ENCODE measurements at regions not wholly inside any gene's neighbourhood (a gene's known extent, or its start where the extent isn't known, plus 50 kb on each side); places are given as distances from the start of the nearest gene placed in this dataset.

DNA sequence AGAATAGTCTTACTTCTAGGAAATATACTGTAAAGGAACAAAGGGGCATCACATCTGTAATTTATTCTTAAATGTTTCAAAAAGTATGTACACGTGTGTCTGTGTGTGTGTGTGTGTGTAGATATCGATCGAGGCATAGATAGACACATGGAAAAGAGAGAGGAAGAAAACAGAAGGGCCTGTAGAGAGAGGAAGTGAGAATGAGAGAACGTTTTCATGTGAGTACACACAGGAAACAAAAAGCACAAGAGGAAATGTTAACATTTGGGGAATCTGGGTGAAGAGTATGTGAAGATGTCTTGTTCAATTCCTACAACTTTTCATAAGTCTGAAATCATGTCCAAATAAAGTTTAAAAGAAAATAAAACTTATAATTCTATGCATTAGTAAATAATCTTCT is 286.5 kb upstream of the SORCS1 start:
- Histone ChIP-seq H3K4me2 (ENCODE audit: low read length) (no peak overlapping the region), H3K4me3 (replicated peaks in 1 of 2; ENCODE audit: low read depth in 1 of 2, low read length in 2 of 2) (no peak overlapping the region), H3K79me2 (ENCODE audit: insufficient read depth, low read length) (no peaks in the 10 kb centered on the region), H2AFZ (ENCODE audit: low read depth, low read length, poor library complexity, severe bottlenecking) (no peak overlapping the region), H4K20me1 (ENCODE audit: insufficient read depth) (no peaks in the 10 kb centered on the region), H3K9ac (ENCODE audit: low read length) (no peak overlapping the region), H3K9me2 (ENCODE audit: insufficient read depth) (no peaks in the 10 kb centered on the region), H3K4me1 (ENCODE audit: control insufficient read depth in 1 of 2, insufficient read depth in 2 of 2, low read length in 2 of 2) (no peaks in the 10 kb centered on the region), H3K27ac (ENCODE audit: low read depth, low read length) (no peak overlapping the region), H3K9me3 (ENCODE audit: control insufficient read depth in 1 of 2, insufficient read depth in 1 of 2, low read depth in 1 of 2, low read length in 2 of 2) (peaks cover 44 to 57% of the 10 kb centered on the region in 2 experiments), H3K27me3 (ENCODE audit: insufficient read depth, low read length) (no peaks in the 10 kb centered on the region), H3K36me3 (ENCODE audit: control insufficient read depth in 1 of 2, insufficient read depth in 2 of 2, low read length in 2 of 2) (no peaks in the 10 kb centered on the region)
- no peak for TF ChIP-seq EZH2phosphoT487 (IDR thresholded peaks at IDR 0.05; ENCODE audit: borderline replicate concordance)
- TF ChIP-seq, protein P1, sequence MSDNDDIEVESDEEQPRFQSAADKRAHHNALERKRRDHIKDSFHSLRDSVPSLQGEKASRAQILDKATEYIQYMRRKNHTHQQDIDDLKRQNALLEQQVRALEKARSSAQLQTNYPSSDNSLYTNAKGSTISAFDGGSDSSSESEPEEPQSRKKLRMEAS (IDR thresholded peaks at IDR 0.05) = no peak
- TF ChIP-seq EZH2 (IDR thresholded peaks at IDR 0.05) = no peak
- no peak for TF ChIP-seq ZNF274 (IDR thresholded peaks at IDR 0.05; ENCODE audit: low read depth, low read length)
- CTCF ChIA-PET = no interaction called here
- intact Hi-C loops (cut with micrococcal nuclease) = no loop called here
- RAD21 ChIA-PET (ENCODE audit: low non-redundant PET in 1 of 2, low total read pairs in 2 of 2, uncharacterized antibody in 2 of 2, unreplicated experiment in 2 of 2) = no interaction called here
- no peak for ATAC-seq
- DNase-seq (ENCODE audit: low read depth, low spot score) = no peak
- no TSS peak for BruUV-seq (replicated peaks)
- POLR2A ChIA-PET = no interaction called here

DNA sequence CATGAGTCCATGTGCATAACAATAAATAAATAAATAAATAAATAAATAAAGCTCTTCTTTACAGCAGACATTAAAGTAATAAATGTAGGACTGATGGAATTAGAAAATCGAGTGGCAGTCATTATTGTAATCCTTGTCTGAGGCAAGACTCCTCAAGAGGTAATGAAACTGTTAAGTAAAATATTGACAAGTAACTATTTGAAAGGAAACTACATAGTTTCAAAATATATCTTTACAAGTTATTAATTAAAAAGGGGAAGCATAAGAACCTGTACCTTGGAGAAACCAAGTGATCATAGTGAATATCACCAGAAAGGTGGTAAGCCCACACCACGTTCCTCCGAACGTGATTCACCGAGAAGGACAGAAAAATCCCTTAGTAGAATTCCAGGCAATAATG is 285.6 kb upstream of the SORCS1 start:
- H3K9me3 ChIP-seq (ENCODE audit: control insufficient read depth in 1 of 2, insufficient read depth in 1 of 2, low read depth in 1 of 2, low read length in 2 of 2) = peaks cover 47 to 59% of the 10 kb centered on the region in 2 experiments
- POLR2A ChIA-PET = no interaction called here
- CTCF ChIA-PET = no interaction called here

More for the DNA sequence above, 285.6 kb upstream of the SORCS1 start:
- DNase-seq (ENCODE audit: low read depth, low spot score) = no peak
- Histone ChIP-seq H3K9ac (ENCODE audit: low read length) (no peak overlapping the region), H3K27me3 (ENCODE audit: insufficient read depth, low read length) (no peaks in the 10 kb centered on the region), H3K27ac (ENCODE audit: low read depth, low read length) (no peak overlapping the region), H3K79me2 (ENCODE audit: insufficient read depth, low read length) (no peaks in the 10 kb centered on the region), H3K4me2 (ENCODE audit: low read length) (no peak overlapping the region), H3K4me1 (ENCODE audit: control insufficient read depth in 1 of 2, insufficient read depth in 2 of 2, low read length in 2 of 2) (no peaks in the 10 kb centered on the region), H3K9me2 (ENCODE audit: insufficient read depth) (no peaks in the 10 kb centered on the region), H3K36me3 (ENCODE audit: control insufficient read depth in 1 of 2, insufficient read depth in 2 of 2, low read length in 2 of 2) (no peaks in the 10 kb centered on the region), H3K4me3 (replicated peaks in 1 of 2; ENCODE audit: low read depth in 1 of 2, low read length in 2 of 2) (no peak overlapping the region), H2AFZ (ENCODE audit: low read depth, low read length, poor library complexity, severe bottlenecking) (no peak overlapping the region), H4K20me1 (ENCODE audit: insufficient read depth) (no peaks in the 10 kb centered on the region)
- intact Hi-C loops (cut with micrococcal nuclease) = no loop called here
- no peak for TF ChIP-seq JUND (IDR thresholded peaks at IDR 0.05)
- no peak for TF ChIP-seq CEBPB (IDR thresholded peaks at IDR 0.05; ENCODE audit: low read depth)
- TF ChIP-seq SP1 (IDR thresholded peaks at IDR 0.05; ENCODE audit: low read depth) = no peak
- no peak for TF ChIP-seq RAD21 (IDR thresholded peaks at IDR 0.05; ENCODE audit: low read depth)
- BruUV-seq (replicated peaks) = no TSS peak
- no peak for ATAC-seq
- RAD21 ChIA-PET (ENCODE audit: low non-redundant PET in 1 of 2, low total read pairs in 2 of 2, uncharacterized antibody in 2 of 2, unreplicated experiment in 2 of 2) = no interaction called here

All from HCT116 (cell line).